OCI-LY3 (cell line): ENCODE measurements at regions not wholly inside any gene's neighbourhood (a gene's known extent, or its start where the extent isn't known, plus 50 kb on each side); places are given as distances from the start of the nearest gene placed in this dataset.

Experiments used
- EZH2phosphoT487 ChIP-seq: fragments of 200-600 bp; shearing (Covaris generic); IDR thresholded peaks from 2 replicates; pipeline ENCODE4 v1.6.1; 2018; ENCODE audit warnings: antibody characterized with exemption, mixed run types, low read depth
- TF ChIP-seq, protein P1 (sequence below): fragments of 200-600, 300-600 bp; sonication (generic); IDR thresholded peaks from 2 replicates; pipeline ENCODE4 v1.5.1; 2014; ENCODE audit warnings: antibody characterized with exemption, low read length, low read depth

DNA sequence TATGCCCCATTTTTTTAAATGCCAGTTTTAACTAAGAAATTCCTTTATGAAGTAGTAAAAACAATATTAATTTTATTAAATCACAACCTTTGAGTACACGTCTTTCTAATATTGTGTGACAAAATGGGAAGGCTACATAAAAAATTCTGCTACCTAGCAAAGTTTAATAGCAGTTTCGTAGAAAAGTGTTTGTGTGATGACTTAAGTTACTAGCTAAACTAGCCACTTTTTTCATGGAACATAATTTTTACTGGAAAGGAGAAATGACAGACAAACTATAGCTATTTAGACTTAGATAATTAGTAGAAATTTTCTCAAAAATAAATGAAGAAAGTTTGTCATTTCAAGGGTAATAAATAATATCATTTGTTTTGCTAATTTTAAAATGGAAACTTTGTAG, 153.1 kb downstream of the GPAM start:
- TF ChIP-seq, protein P1, sequence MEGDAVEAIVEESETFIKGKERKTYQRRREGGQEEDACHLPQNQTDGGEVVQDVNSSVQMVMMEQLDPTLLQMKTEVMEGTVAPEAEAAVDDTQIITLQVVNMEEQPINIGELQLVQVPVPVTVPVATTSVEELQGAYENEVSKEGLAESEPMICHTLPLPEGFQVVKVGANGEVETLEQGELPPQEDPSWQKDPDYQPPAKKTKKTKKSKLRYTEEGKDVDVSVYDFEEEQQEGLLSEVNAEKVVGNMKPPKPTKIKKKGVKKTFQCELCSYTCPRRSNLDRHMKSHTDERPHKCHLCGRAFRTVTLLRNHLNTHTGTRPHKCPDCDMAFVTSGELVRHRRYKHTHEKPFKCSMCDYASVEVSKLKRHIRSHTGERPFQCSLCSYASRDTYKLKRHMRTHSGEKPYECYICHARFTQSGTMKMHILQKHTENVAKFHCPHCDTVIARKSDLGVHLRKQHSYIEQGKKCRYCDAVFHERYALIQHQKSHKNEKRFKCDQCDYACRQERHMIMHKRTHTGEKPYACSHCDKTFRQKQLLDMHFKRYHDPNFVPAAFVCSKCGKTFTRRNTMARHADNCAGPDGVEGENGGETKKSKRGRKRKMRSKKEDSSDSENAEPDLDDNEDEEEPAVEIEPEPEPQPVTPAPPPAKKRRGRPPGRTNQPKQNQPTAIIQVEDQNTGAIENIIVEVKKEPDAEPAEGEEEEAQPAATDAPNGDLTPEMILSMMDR = no peak
- TF ChIP-seq EZH2phosphoT487 = no peak
